VCaP (cell line): ENCODE measurements at regions not wholly inside any gene's neighbourhood (a gene's known extent, or its start where the extent isn't known, plus 50 kb on each side); places are given as distances from the start of the nearest gene placed in this dataset.

ENCODE experiments used
- H3K27ac ChIP-seq: fragments of 450-650 bp; 2 replicates; pipeline ENCODE4 v1.5.1; 2017
- CTCF ChIP-seq: fragments of 450-650 bp; conservative IDR thresholded peaks from 2 replicates; pipeline ENCODE4 v1.5.1; 2017; ENCODE audit warnings: mild to moderate bottlenecking, moderate library complexity

- H3K27ac ChIP-seq: no peak overlapping the region
- no peak for TF ChIP-seq CTCF
Measured at GRCh38 chr7:95682913-95683312, 86.6 kb upstream of the PDK4 start.

- TF ChIP-seq CTCF: no peak
- H3K27ac ChIP-seq: no peak overlapping the region
Measured at GRCh38 chr7:95676691-95677090, 80.4 kb upstream of the PDK4 start.

- no peak overlapping the region for H3K27ac ChIP-seq
- no peak for TF ChIP-seq CTCF
Measured at GRCh38 chr7:95675632-95676031, 79.3 kb upstream of the PDK4 start.

- TF ChIP-seq CTCF: no peak
- H3K27ac ChIP-seq: no peak overlapping the region
Measured at GRCh38 chr7:95675016-95675415, 78.7 kb upstream of the PDK4 start.

GRCh38 chr7:95674101-95674500 lies 77.8 kb upstream of the PDK4 start:
- no peak for TF ChIP-seq CTCF
- H3K27ac ChIP-seq: no peak overlapping the region

GRCh38 chr7:95672434-95672833 lies 76.1 kb upstream of the PDK4 start:
- no peak for TF ChIP-seq CTCF

GRCh38 chr7:95669513-95669912 lies 73.2 kb upstream of the PDK4 start:
- no peak overlapping the region for H3K27ac ChIP-seq
- no peak for TF ChIP-seq CTCF

More at GRCh38 chr7:95672434-95672833, 76.1 kb upstream of the PDK4 start:
- no peak overlapping the region for H3K27ac ChIP-seq
